Stimulated activated CD4-positive, alpha-beta T cell treated with anti-CD3 and anti-CD28 coated beads, Interleukin-4, amount 100 ng/mL, for 1 hour (primary cell): ENCODE measurements at regions not wholly inside any gene's neighbourhood (a gene's known extent, or its start where the extent isn't known, plus 50 kb on each side); places are given as distances from the start of the nearest gene placed in this dataset.
"Not testable (repeated sequence)": the region's sequence is repeated elsewhere in the genome, so short reads cannot be mapped to it uniquely, and the experiment has no call there.

Experiments
- DNase-seq: peaks from one replicate; pipeline ENCODE4 v3.0.0-alpha.2; 2020

DNA sequence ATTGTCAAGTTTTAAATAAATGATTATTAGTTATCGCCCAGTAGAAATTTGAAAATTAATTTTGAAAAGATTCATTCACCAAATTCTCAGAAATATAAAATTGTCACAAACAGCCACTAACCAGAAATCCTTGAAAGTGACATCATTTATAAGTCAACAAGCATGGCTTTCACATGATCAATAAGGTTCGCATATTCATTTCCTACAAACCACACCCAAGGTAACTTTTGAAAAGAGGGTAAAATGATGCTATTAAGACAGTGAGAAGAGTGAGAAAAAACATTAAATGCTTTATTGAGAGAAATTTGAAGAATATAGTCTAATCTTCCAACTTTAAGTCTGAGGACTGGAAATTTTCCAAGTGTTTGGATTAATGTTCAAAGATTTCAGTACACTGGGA lies 263.6 kb upstream of the ALCAM start:
- DNase-seq, result no peak

DNA sequence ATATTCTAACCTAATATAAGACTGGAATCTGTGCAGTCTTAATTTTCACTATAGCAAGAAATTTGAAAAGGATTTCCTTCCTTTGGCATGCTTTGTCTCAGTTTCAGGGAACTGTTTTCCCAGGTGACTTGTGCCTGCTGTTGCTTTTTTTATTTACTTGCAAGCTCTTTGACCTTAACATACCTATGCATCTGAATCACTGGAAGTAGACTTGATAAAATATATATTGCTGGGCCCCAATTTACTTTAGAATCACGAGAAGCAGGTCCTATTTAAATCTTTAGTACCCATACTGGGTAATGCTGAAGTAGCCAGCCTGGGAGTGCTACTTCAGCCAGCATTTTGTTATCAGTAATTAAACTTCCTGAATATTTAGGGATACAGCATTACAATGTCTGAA lies 257.9 kb upstream of the ALCAM start:
- DNase-seq, result no peak

DNA sequence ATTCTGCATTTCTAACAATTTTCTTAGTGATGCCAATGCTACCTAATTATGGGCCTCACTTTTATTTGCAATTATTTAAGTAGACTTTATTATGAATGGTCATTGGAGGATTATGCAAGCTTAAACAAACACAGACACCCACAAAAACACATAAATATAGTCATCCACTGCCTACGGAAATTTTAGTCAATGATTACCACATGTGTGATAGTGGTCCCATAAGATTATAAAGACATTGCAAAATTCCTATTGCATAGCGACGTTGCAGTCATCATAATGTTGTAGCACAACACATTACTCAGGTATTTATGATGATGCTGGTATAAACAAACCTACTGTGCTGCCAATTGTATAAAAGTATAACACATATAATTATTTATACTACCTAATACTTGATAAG lies 247.8 kb upstream of the ALCAM start:
- DNase-seq, result no peak

- DNase-seq, result no peak
These were observed 246.8 kb upstream of the ALCAM start for GRCh38 chr3:105119801-105120340.

- DNase-seq, result no peak
These were observed 235.8 kb upstream of the ALCAM start for GRCh38 chr3:105130911-105131310.

DNA sequence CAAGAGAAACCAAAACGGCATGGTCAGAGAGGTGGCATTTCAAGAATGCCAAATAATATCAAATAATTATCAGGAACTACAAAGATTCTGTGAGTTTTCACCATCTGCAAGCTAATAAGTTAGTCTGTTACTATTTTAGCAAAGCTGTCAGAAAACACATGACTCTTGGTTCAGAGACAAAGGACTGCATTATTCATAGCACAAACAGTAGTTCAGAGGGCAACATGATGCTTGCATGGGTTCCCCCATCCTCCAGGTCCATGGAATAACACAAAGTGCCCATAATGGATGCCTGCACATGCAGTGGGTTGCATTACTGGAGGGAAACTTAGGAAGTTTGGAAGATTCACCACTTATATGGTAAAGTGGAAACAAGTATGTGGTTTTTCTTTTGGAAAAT lies 228.8 kb upstream of the ALCAM start:
- DNase-seq, result no peak

GRCh38 chr3:105139881-105140560 lies 226.7 kb upstream of the ALCAM start:
- no peak for DNase-seq

DNA sequence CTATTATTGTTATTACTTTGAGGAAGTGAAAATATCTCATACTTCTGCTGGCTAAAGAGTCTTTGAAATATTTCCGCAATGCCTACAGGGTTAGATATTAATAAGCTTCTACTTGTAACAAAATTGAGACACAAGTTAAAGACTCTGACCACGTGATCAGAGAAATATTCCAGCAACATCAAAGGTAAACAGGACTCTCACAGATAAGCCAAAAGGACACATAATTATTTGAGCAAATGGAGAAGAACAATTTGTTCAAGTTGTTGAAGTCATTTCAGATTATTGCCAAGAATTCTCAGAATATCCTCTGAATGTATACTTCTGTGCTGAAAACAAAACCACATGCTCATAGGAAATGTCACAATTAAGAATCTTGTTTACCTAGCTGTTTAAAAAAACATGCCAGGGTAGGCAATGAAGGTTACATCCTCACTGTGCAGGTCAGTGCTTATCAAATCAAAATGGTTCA lies 225.8 kb upstream of the ALCAM start:
- no peak for DNase-seq

- no peak for DNase-seq
These were observed 221.9 kb upstream of the ALCAM start for GRCh38 chr3:105144837-105145236.

GRCh38 chr3:105145511-105145910 lies 221.2 kb upstream of the ALCAM start:
- DNase-seq, result no peak

DNA sequence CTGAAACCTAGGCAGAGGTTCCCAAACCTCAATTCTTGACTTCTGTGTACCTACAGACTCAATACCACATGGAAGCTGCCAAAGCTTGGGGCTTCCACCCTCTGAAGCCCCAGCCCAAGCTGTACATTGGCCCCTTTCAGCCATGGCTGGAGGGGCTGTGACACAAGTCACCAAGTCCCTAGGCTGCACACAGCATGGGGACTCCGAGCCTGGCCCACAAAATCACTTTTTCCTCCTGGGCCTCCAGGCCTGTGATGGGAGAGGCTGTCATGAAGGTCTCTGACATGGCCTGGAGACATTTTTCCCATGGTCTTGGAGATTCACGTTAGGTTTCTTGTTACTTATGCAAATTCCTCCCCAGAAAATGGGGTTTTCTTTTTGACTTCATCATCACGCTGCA lies 217.5 kb upstream of the ALCAM start:
- DNase-seq, result not testable (repeated sequence)

GRCh38 chr3:105152987-105153386 lies 213.7 kb upstream of the ALCAM start:
- no peak for DNase-seq

DNA sequence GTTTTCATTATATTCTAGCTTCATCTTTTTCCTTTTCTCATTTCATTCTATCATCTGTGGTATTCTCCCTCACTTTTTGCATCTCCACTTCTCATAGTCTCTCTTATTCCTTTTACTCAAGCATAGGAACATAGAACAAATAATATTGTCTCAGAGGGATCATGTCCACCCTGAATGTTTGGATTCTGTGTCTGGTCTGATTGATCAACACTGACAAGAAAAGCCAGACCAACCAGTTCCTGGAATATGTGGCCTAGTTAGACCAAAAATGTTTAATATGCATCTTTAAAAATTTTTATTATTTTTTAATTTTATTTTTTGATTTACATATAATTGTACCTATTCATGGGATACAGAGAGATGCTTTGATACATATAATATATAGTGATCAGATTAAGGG lies 212.0 kb upstream of the ALCAM start:
- no peak for DNase-seq

GRCh38 chr3:105157067-105157765 lies 209.5 kb upstream of the ALCAM start:
- DNase-seq, result no peak

GRCh38 chr3:105157766-105158085 lies 209.0 kb upstream of the ALCAM start:
- DNase-seq, result no peak

- no peak for DNase-seq
These were observed 208.4 kb upstream of the ALCAM start for GRCh38 chr3:105158286-105158685.

- DNase-seq, result no peak
These were observed 204.3 kb upstream of the ALCAM start for GRCh38 chr3:105162448-105162847.

DNA sequence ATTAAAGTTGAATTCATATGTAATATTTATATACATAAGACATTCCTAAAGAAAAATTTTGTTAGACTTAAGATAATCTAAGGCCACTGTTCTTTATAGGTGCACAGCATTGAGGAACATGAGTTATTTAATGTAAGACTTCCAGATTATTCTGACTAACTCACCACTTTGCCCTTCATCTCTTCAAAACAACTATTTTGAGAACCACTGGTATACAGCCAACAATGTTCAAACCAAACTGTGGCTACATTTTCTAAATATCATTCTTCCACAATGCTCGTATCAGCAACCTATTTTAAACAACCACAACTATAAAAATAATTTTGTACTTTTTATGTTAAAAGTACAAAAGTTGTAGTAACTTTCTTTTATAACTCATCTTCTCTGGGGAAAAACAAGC lies 199.8 kb upstream of the ALCAM start:
- no peak for DNase-seq

DNA sequence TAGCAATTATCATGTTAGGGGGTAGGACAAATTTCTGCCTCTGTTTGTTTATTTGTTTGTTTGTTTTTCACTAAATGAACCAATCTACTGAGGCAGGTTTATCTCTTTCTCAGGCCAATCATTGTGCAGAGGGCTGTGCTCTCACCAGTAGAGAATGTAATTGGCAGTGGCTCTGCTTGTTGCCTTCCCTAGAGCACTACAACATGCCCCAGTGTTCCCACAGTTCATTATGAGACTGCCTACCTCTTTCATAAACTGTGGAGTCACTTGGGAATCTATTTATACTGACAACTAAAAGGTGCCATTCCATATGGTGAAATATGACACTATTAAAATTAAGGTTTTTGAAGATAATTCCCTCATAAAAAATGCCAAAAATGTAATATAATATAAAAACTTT lies 196.3 kb upstream of the ALCAM start:
- DNase-seq, result no peak

DNA sequence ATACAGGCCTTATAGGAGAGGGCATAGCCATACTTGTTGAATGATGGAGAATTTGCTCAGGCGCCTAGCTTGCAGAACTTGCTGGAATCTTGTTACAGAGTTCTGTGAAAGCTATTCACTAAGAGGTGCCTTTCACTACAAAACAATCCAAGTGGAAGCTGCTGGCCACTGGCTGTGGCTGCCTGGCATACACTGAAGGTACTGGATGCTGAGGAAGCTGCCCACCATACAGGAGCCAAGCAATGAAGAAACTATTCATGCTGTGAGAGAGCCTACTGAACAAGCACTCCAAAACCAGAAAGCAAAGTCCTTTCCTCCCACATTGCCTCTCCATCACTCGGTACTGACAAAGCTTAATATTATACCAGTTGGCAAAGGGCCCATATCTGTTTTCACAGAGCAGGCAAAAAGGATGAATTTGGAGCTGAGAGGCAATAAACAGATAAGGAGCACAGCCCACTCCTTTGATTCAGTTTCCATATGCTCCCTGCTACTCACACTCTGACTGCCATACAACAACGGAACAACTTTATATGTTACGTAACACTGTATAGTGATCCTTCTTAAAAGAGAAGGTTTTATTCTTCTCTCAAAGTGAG lies 192.6 kb upstream of the ALCAM start:
- DNase-seq, result no peak

- no peak for DNase-seq
These were observed 189.1 kb upstream of the ALCAM start for GRCh38 chr3:105177576-105177975.

DNA sequence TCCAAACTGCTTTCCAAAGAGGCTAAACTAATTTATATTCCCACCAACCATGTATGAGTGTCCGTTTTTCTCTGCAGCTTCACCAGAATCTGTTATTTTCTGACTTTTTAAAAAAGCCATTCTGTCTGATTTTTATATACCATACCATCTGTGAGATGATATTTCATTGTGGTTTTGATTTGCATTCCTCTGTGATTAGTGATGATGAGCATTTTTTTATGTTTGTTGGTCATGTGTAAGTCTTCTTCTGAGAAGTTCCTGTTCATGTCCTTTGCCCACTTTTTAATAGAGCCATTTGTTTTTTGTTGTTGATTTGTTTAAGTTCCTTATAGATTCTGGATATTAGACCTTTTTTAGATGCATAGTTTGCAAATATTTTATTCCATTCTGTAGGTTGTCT lies 179.4 kb upstream of the ALCAM start:
- DNase-seq, result no peak

DNA sequence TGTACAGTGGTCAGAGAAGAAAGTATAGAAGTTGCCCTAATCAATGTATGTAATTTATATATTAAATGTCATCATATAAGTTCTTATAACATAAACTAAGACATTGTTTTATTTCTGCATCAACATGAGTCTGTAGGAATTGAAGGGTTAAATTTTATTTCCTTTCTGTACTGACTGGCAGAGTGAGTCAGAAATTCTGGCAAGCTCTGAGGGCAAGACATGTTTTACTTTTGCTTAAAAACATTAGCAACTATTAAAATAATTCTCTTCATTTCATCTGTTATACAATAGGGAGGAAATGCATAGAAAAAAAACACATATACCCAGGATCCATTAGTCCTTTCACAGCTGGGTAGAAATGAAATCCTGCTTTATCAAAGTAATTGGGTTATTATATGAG lies 171.4 kb upstream of the ALCAM start:
- DNase-seq, result no peak

DNA sequence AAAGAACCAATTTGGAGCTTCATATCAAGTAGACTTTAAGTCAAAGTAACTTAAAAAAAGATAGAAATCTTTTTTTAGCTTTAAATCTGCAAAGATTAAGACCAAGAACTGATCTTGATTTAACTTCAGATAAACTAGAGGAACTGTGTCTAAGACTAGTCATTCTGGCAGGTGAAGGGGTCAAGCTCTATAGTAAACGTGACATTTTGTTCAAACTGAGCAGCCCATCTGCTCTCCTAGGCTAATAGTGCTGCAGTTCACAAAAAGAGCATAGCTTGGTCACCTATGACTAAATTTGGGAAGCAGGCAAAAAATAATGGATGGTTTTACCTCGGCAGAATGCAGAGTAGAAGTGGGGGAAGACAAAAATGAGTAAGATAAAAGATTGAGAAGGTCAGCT lies 168.8 kb upstream of the ALCAM start:
- no peak for DNase-seq
